ENCODE measurements at regions not wholly inside any gene's neighbourhood (a gene's known extent, or its start where the extent isn't known, plus 50 kb on each side); places are given as distances from the start of the nearest gene placed in this dataset.

DNA sequence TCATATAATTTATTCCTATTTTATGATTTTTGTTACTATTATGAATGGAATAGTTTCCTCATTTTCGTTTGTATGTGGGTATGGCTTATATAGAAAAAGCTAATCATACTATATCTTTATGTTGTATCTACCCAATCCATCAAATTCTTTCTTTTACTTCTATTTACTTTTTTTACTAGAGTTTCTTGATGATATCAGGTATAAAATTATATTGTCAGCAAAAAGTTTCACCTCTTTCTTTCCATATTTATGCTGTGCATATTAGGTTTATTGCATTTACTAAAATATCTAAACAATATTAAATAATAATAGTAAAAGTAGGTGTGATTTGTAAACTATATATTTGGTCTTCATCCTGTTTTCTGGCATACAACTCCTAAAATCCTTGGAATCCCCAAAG, 146.7 kb upstream of the PLXNC1 start:
- TF ChIP-seq, protein P1, sequence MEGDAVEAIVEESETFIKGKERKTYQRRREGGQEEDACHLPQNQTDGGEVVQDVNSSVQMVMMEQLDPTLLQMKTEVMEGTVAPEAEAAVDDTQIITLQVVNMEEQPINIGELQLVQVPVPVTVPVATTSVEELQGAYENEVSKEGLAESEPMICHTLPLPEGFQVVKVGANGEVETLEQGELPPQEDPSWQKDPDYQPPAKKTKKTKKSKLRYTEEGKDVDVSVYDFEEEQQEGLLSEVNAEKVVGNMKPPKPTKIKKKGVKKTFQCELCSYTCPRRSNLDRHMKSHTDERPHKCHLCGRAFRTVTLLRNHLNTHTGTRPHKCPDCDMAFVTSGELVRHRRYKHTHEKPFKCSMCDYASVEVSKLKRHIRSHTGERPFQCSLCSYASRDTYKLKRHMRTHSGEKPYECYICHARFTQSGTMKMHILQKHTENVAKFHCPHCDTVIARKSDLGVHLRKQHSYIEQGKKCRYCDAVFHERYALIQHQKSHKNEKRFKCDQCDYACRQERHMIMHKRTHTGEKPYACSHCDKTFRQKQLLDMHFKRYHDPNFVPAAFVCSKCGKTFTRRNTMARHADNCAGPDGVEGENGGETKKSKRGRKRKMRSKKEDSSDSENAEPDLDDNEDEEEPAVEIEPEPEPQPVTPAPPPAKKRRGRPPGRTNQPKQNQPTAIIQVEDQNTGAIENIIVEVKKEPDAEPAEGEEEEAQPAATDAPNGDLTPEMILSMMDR (IDR thresholded peaks at IDR 0.05; ENCODE audit: low read depth, low read length): no peak
- TF ChIP-seq EZH2phosphoT487 (IDR thresholded peaks at IDR 0.05; ENCODE audit: low read depth): no peak
